ENCODE measurements at regions not wholly inside any gene's neighbourhood (a gene's known extent, or its start where the extent isn't known, plus 50 kb on each side); places are given as distances from the start of the nearest gene placed in this dataset.

DNA sequence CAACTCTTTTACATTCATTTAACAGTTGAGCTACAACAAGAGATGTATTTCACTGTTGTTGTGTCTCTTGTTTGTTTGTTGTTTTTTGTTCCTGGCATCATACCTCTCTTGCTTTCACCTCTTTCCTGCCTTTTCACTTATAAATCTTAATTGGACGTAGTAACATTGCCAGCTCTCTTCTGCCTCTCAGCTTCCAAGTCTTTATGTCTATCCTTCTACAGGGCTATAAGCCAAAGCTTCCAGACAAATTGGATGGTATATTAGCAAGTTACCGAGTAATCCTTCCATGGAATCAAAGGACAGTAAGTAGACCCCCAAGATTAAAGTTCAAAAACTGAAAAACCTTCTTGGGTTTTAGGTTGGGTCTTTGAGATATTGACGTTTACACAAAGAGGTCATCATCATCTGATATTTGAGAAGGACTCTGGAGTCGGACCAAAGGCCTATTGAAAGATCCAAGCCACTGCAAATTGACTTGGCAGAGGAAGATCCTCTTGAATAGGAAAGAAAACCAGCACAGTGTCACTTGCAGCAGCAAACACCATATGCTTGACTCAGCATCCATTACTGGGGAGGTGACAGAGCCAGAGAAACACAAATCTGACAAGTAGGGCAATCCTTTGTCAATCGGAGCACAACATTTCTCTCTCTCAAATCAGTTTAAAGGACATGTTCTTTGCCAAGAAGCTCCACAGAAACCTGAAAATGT is 648.5 kb upstream of the NR2F2 start:
- TF ChIP-seq, protein P1, sequence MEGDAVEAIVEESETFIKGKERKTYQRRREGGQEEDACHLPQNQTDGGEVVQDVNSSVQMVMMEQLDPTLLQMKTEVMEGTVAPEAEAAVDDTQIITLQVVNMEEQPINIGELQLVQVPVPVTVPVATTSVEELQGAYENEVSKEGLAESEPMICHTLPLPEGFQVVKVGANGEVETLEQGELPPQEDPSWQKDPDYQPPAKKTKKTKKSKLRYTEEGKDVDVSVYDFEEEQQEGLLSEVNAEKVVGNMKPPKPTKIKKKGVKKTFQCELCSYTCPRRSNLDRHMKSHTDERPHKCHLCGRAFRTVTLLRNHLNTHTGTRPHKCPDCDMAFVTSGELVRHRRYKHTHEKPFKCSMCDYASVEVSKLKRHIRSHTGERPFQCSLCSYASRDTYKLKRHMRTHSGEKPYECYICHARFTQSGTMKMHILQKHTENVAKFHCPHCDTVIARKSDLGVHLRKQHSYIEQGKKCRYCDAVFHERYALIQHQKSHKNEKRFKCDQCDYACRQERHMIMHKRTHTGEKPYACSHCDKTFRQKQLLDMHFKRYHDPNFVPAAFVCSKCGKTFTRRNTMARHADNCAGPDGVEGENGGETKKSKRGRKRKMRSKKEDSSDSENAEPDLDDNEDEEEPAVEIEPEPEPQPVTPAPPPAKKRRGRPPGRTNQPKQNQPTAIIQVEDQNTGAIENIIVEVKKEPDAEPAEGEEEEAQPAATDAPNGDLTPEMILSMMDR (IDR thresholded peaks at IDR 0.05; ENCODE audit: extremely low read depth, insufficient read depth, missing control alignments) = no peak
- in situ Hi-C loops (cut with MboI; ENCODE audit: low pct_unique_long_range_greater_than_20kb, low sequenced_read_pairs, unreplicated experiment) = no loop called here

DNA sequence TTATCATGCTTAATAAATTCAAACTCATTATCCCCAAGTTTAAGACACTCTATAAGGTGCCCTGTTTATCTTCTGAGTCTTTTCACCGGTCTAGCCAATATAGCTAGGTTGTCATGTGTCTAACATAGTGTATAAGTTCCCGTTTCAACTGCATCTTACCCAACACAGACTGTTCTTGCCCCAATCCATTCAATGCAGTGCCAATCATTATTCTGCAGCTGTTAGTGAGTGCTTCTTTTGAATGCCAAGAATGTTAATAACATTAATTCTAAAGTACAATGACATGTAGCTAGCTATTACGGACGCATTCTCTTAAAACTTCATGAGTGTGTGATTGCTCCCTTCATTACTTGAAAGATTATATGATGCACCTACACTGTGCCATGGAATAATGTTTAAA is 646.4 kb upstream of the NR2F2 start:
- TF ChIP-seq, protein P1 (IDR thresholded peaks at IDR 0.05; ENCODE audit: extremely low read depth, insufficient read depth, missing control alignments) = no peak
- no peak for DNase-seq (ENCODE audit: low spot score)
- in situ Hi-C loops (cut with MboI; ENCODE audit: low pct_unique_long_range_greater_than_20kb, low sequenced_read_pairs, unreplicated experiment) = no loop called here

More for the DNA sequence above, 648.5 kb upstream of the NR2F2 start:
- DNase-seq (ENCODE audit: low spot score) = no peak

DNA sequence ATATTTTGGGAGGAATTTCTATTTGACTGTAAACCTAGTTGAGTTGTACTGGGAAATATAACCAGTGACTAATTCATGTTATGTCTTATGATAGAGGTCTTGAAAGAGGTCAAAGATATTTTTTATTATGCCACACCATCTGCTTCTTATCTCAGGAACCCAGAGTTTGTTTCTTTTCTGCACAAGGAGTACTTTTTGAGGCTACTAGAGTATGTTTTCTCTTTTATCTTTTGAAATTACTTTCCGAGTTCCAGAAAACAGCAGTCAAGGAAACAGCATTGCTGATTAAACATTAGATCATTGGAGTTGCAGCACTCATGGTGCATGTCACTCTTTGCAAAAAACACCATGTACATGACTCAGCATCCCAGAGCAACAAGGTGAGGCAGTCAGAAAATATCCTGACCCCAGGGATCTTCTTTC is 645.8 kb upstream of the NR2F2 start:
- in situ Hi-C loops (cut with MboI; ENCODE audit: low pct_unique_long_range_greater_than_20kb, low sequenced_read_pairs, unreplicated experiment) = no loop called here
- DNase-seq (ENCODE audit: low spot score) = no peak
- TF ChIP-seq, protein P1 (IDR thresholded peaks at IDR 0.05; ENCODE audit: extremely low read depth, insufficient read depth, missing control alignments) = no peak

DNA sequence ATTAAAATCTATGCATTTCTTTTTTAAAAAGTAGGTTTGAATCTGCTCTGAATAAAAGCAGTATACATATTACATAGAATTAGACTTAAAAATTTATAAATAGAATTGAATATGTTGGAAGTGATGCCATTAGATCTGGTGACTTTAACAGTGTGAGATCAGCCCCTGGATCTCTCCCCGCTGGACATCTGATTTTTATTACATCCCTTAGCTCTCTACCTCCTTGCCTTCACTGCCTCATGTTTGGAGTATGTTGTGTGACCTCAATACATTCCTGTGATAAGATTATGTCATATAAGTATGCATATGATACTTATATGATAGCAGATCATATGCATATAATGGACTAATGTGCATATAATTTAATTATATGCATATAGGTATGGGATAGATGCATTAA is 643.4 kb upstream of the NR2F2 start:
- in situ Hi-C loops (cut with MboI; ENCODE audit: low pct_unique_long_range_greater_than_20kb, low sequenced_read_pairs, unreplicated experiment) = no loop called here
- no peak for DNase-seq (ENCODE audit: low spot score)
- TF ChIP-seq, protein P1 (IDR thresholded peaks at IDR 0.05; ENCODE audit: extremely low read depth, insufficient read depth, missing control alignments) = no peak

DNA sequence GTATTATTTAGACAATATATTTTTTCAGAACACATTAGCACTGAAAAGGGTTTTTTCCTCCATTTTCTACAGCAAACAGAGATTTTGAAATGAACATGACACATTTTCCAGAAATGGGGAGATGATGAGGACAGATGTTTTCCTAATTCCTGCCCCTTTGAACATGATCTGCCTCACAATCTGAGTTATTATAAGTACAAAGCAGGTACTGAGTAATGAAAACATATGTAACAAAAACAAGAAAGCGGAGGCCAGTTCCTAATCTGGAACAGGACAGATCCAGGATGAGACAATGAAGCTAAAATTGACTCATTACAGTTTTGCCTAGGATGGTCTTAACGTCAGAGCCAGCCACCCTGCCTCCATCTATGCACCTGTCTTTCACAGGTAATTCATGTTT is 642.8 kb upstream of the NR2F2 start:
- TF ChIP-seq, protein P1 (IDR thresholded peaks at IDR 0.05; ENCODE audit: extremely low read depth, insufficient read depth, missing control alignments) = no peak
- in situ Hi-C loops (cut with MboI; ENCODE audit: low pct_unique_long_range_greater_than_20kb, low sequenced_read_pairs, unreplicated experiment) = no loop called here
- DNase-seq (ENCODE audit: low spot score) = no peak

DNA sequence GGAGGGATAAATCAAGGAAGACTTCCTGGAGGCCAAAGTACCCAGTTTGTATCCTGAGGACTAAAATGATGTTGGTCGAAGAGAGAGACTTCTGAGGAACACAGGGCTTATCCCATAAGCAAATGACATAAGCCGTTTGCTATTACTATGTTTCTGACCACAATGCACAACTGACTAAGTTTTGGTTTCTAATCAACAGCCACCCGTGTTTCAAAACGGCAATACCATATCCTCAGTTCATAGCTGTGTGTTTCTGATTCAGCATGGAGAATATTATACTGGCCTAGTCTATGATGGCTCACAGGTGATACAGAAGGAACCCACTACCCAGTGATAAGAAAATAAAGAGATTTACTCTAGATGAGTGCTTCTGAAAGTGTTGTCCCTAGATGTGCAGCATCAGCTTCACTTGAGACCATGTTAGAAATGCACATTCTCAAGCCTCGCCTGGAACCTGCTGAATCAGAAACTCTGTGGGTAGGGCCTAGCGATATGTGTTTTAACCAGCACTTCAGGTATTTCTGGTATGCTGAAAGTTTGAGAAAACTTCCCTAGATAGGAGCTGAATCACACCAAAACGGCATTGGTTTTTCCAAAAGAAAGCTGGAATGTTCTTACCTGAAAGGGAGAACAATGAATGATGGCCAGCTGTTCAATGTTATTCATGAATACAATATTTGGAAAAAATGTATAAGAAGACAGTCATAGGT is 639.7 kb upstream of the NR2F2 start:
- TF ChIP-seq, protein P1 (IDR thresholded peaks at IDR 0.05; ENCODE audit: extremely low read depth, insufficient read depth, missing control alignments) = no peak
- no peak for DNase-seq (ENCODE audit: low spot score)
- in situ Hi-C loops (cut with MboI; ENCODE audit: low pct_unique_long_range_greater_than_20kb, low sequenced_read_pairs, unreplicated experiment) = no loop called here
